HepG2 (cell line): ENCODE measurements at regions not wholly inside any gene's neighbourhood (a gene's known extent, or its start where the extent isn't known, plus 50 kb on each side); places are given as distances from the start of the nearest gene placed in this dataset.

Experiments used
- ATAC-seq: fragments of 200-7000 bp; cut with Tn5 transposase; 3 replicates; pipeline ENCODE4 v1.9.1; 2020; ENCODE audit warnings: mild to moderate bottlenecking, moderate library complexity
- BruUV-seq: library from RNA; stranded (reverse); fragments of 400-500 nt; replicated peaks from 2 replicates; lab custom pipeline; 2021; lab: Mats Ljungman, UMichigan
- CTCF ChIA-PET: fragments of 300-600 bp; formaldehyde crosslinking; extraction: SDS; loops from one replicate; lab custom pipeline; 2021; ENCODE audit warnings: low total read pairs, inconsistent platforms, low intra/inter-chr PET ratio; lab: Yijun Ruan, JAX
- POLR2A ChIA-PET: fragments of 350-600 bp; sonication (Branson Sonifier 250); formaldehyde crosslinking; loops from one replicate; lab custom pipeline; 2020; ENCODE audit warnings: antibody characterized with exemption, inconsistent platforms; lab: Yijun Ruan, JAX
- DNase-seq: peaks from one replicate; pipeline ENCODE4 v3.0.0-alpha.2; 2015; ENCODE audit warnings: low spot score
- FAIRE-seq: peaks from 3 replicates; lab custom pipeline; 2011; peaks lifted over from hg19 to GRCh38; lab: Jason Lieb, UNC
- H2AFZ ChIP-seq: one replicate; pipeline ENCODE4 v1.6.1; 2011; ENCODE audit warnings: low read length, inconsistent platforms
- H3K27ac ChIP-seq: fragments of 300-600 bp; 3 replicates; pipeline ENCODE4 v1.8.0; 2011; ENCODE audit warnings: mixed run types, mild to moderate bottlenecking, mixed read lengths, low read length, inconsistent platforms; ENCODE audit not compliant: insufficient read depth; ENCODE audit errors: extremely low read length
- H3K27me3 ChIP-seq, 2 experiments: fragments of 200-600 bp in 1 of 2; 2 replicates in 1 of 2; 3 replicates in 1 of 2; pipeline versions ENCODE4 v1.6.0 to v1.8.0; 2011; ENCODE audit warnings: low read length in 2 of 2, mild to moderate bottlenecking in 2 of 2, moderate library complexity in 2 of 2, inconsistent platforms in 1 of 2; ENCODE audit not compliant: insufficient read depth in 2 of 2, control insufficient read depth in 1 of 2
- H3K36me3 ChIP-seq, 2 experiments: fragments of 200-600 bp in 1 of 2; replicated peaks in 1 of 2; 2 replicates in 1 of 2; 3 replicates in 1 of 2; pipeline versions ENCODE4 v1.5.1 to v1.8.0; 2011; ENCODE audit warnings: low read length in 2 of 2, inconsistent platforms in 1 of 2; ENCODE audit not compliant: insufficient read depth in 2 of 2, control insufficient read depth in 1 of 2
- H3K4me1 ChIP-seq: 2 replicates; pipeline ENCODE4 v1.5.1; 2012; ENCODE audit warnings: low read length, inconsistent platforms; ENCODE audit not compliant: insufficient read depth
- H3K4me2 ChIP-seq: 2 replicates; pipeline ENCODE4 v1.6.0; 2011; ENCODE audit warnings: low read depth, low read length, inconsistent platforms
- H3K4me3 ChIP-seq, 3 experiments: fragments of 200-600 bp in 1 of 3; sonication (generic), shearing (Covaris generic) in 1 of 3; replicated peaks in 1 of 3; 2 replicates each; pipeline ENCODE4 v1.5.1; 2011 to 2016; ENCODE audit warnings: low read length in 3 of 3, inconsistent platforms in 2 of 3, low read depth in 2 of 3, mild to moderate bottlenecking in 2 of 3, control low read depth in 1 of 3, mixed read lengths in 1 of 3; ENCODE audit not compliant: insufficient read depth in 1 of 3
- H3K79me2 ChIP-seq: one replicate; pipeline ENCODE4 v1.6.1; 2011; ENCODE audit warnings: low read length, inconsistent platforms; ENCODE audit not compliant: insufficient read depth
- H3K9ac ChIP-seq: 2 replicates; pipeline ENCODE4 v1.6.0; 2011; ENCODE audit warnings: mild to moderate bottlenecking, low read depth, low read length, inconsistent platforms; ENCODE audit not compliant: insufficient read depth
- H3K9me3 ChIP-seq: 2 replicates; pipeline ENCODE4 v1.5.1; 2012; ENCODE audit warnings: mild to moderate bottlenecking, low read length
- H4K20me1 ChIP-seq: 2 replicates; pipeline ENCODE4 v1.6.0; 2011; ENCODE audit warnings: inconsistent platforms, mild to moderate bottlenecking, low read length, moderate library complexity; ENCODE audit not compliant: insufficient read depth
- ATAD3A ChIP-seq: sonication (generic); formaldehyde crosslinking; IDR thresholded peaks from 2 replicates; pipeline ENCODE4 v1.4.0; 2020; ENCODE audit warnings: missing genetic modification reagents
- BCL6 ChIP-seq: IDR thresholded peaks from 2 replicates; pipeline ENCODE4 v1.6.1; 2016; ENCODE audit warnings: missing genetic modification reagents, missing compliant biosample characterization
- CSRNP1 ChIP-seq: sonication (generic); formaldehyde crosslinking; IDR thresholded peaks from 2 replicates; pipeline ENCODE4 v1.8.1; 2023; ENCODE audit warnings: mild to moderate bottlenecking, missing genetic modification reagents
- EP300 ChIP-seq, 3 experiments: sonication (generic) in 1 of 3; formaldehyde crosslinking in 1 of 3; IDR thresholded peaks; 2 replicates each; pipeline versions ENCODE4 v1.5.1 to v1.6.1; 2011 to 2020; ENCODE audit warnings: low read depth in 2 of 3, low read length in 2 of 3, borderline replicate concordance in 1 of 3, improper control_type of control experiment in 1 of 3, mild to moderate bottlenecking in 1 of 3, missing genetic modification reagents in 1 of 3, moderate library complexity in 1 of 3
- JUND ChIP-seq: sonication (generic); formaldehyde crosslinking; IDR thresholded peaks from 2 replicates; pipeline ENCODE4 v1.8.0; 2022; ENCODE audit warnings: mild to moderate bottlenecking, missing genetic modification reagents
- MXI1 ChIP-seq: IDR thresholded peaks from 3 replicates; pipeline ENCODE4 v1.6.1; 2012; ENCODE audit warnings: low read depth, low read length, inconsistent platforms, borderline replicate concordance
- MYNN ChIP-seq: sonication (generic); formaldehyde crosslinking; IDR thresholded peaks from 2 replicates; pipeline ENCODE4 v1.4.0; 2020; ENCODE audit warnings: mild to moderate bottlenecking, low read depth, missing genetic modification reagents
- NPAS2 ChIP-seq: sonication (generic); formaldehyde crosslinking; IDR thresholded peaks from 2 replicates; pipeline ENCODE4 v1.8.0; 2022; ENCODE audit warnings: mild to moderate bottlenecking, missing genetic modification reagents, borderline replicate concordance
- PPARG ChIP-seq: conservative IDR thresholded peaks from 2 replicates; pipeline ENCODE4 v1.6.1; 2016; ENCODE audit warnings: missing biosample characterization, missing genetic modification reagents
- PRMT3 ChIP-seq: sonication (generic); formaldehyde crosslinking; IDR thresholded peaks from 2 replicates; pipeline ENCODE4 v1.8.1; 2022; ENCODE audit warnings: low read depth, mild to moderate bottlenecking, moderate library complexity, missing genetic modification reagents, borderline replicate concordance
- RFX1 ChIP-seq: fragments of 450-650 bp; IDR thresholded peaks from 2 replicates; pipeline ENCODE4 v1.6.1; 2017
- SATB2 ChIP-seq: sonication (generic); formaldehyde crosslinking; IDR thresholded peaks from 2 replicates; pipeline ENCODE4 v1.5.0; 2020; ENCODE audit warnings: missing genetic modification reagents
- TFDP2 ChIP-seq: sonication (generic); formaldehyde crosslinking; IDR thresholded peaks from 2 replicates; pipeline ENCODE4 v1.4.0; 2020; ENCODE audit warnings: missing genetic modification reagents
- ZNF251 ChIP-seq: sonication (generic); formaldehyde crosslinking; IDR thresholded peaks from 2 replicates; pipeline ENCODE4 v1.9.0; 2021; ENCODE audit warnings: mild to moderate bottlenecking, missing genetic modification reagents
- ZNF678 ChIP-seq: sonication (generic); formaldehyde crosslinking; IDR thresholded peaks from 2 replicates; pipeline ENCODE4 v1.4.0; 2020; ENCODE audit warnings: mild to moderate bottlenecking, missing genetic modification reagents
- ZNF841 ChIP-seq: sonication (generic); formaldehyde crosslinking; IDR thresholded peaks from 2 replicates; pipeline ENCODE4 v1.8.1; 2023; ENCODE audit warnings: missing genetic modification reagents, borderline replicate concordance
- WGBS: methylation state at CpG from one replicate; pipeline ENCODE4 v1.1.6; 2017; ENCODE audit warnings: low lambda C conversion rate; 5-methylcytosine and 5-hydroxymethylcytosine counted together
- in situ Hi-C: cut with HindIII; loops from 2 replicates; pipeline ENCODE4 v1.10.0; 2017; ENCODE audit warnings: low pct_unique_long_range_greater_than_20kb; ENCODE audit not compliant: extremely low pct_ligation_motif_present
- intact Hi-C: fragments of 100-400 bp; cut with micrococcal nuclease; formaldehyde crosslinking; loops from one replicate; pipeline ENCODE4 v1.10.0; 2022; ENCODE audit not compliant: unreplicated experiment
- TF ChIP-seq, protein P1 (sequence below): IDR thresholded peaks from 2 replicates; pipeline ENCODE4 v1.6.1; 2012; ENCODE audit warnings: inconsistent platforms

DNA sequence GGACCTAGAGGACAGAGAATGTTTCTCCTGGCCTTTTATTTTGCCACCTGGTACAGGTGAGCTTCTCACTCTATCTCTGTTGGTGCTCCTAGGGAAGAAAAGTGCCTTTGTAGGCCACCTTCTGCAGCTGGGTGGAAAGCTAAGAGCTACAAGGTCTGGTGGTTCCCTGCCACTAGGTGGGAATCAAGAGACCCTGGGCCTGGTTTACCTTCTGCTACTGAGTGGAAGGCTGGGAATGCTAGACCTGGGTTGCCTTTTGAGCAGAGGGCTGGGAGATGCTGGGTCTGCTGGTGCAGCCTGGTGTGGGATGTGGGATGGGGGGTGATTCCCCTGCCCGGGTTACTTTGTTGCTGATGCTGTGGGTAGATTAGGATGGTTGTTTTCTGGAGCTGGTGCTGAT lies 72.6 kb downstream of the EBLN2 start:
- no peak for TF ChIP-seq TFDP2 (CRISPR knock-in tag)
- no peak for TF ChIP-seq SATB2
- no peak for TF ChIP-seq NPAS2 (CRISPR knock-in tag)
- TF ChIP-seq PRMT3 (CRISPR knock-in tag) = no peak
- TF ChIP-seq BCL6 (CRISPR knock-in tag) = no peak
- TF ChIP-seq ATAD3A = no peak
- no peak for TF ChIP-seq ZNF251
- no peak for TF ChIP-seq MXI1
- no peak for TF ChIP-seq PPARG (CRISPR knock-in tag)
- TF ChIP-seq, all 625 proteins: peak for 0
- ChIA-PET CTCF (no interaction called here), POLR2A (no interaction called here)
- intact Hi-C loops (no loop called here), in situ Hi-C loops (no loop called here)
- no peaks in the 10 kb centered on the region for H3K36me3 ChIP-seq
- no peaks in the 10 kb centered on the region for H3K9me3 ChIP-seq
- no peaks in the 10 kb centered on the region for H3K79me2 ChIP-seq
- no CpG with 5 or more reads among the region's 1 CpG for WGBS
- FAIRE-seq = no peak
- no peak for DNase-seq
- no peak overlapping the region for H2AFZ ChIP-seq
- H3K9ac ChIP-seq = no peak overlapping the region
- no peak for ATAC-seq
- H3K4me3 ChIP-seq = no peak overlapping the region
- no peaks in the 10 kb centered on the region for H3K27me3 ChIP-seq
- no peaks in the 10 kb centered on the region for H3K4me1 ChIP-seq
- no peak overlapping the region for H3K4me2 ChIP-seq
- no TSS peak for BruUV-seq
- no peaks in the 10 kb centered on the region for H4K20me1 ChIP-seq
- H3K27ac ChIP-seq = no peak overlapping the region

GRCh38 chr3:73136941-73137340 lies 75.5 kb downstream of the EBLN2 start:
- no peak for DNase-seq
- Histone ChIP-seq H3K27me3 (no peaks in the 10 kb centered on the region), H3K9me3 (no peaks in the 10 kb centered on the region), H3K36me3 (no peaks in the 10 kb centered on the region), H3K79me2 (no peaks in the 10 kb centered on the region), H4K20me1 (no peaks in the 10 kb centered on the region), H3K27ac (no peak overlapping the region), H3K4me1 (no peaks in the 10 kb centered on the region), H3K9ac (no peak overlapping the region), H3K4me2 (no peak overlapping the region), H3K4me3 (no peak overlapping the region), H2AFZ (no peak overlapping the region)
- ATAC-seq = no peak
- FAIRE-seq = no peak
- WGBS = 52% methylated on average over 6 of the region's 6 CpGs
- in situ Hi-C loops = no loop called here
- ChIA-PET POLR2A (no interaction called here), CTCF (no interaction called here)
- intact Hi-C loops = no loop called here
- BruUV-seq = no TSS peak
- TF ChIP-seq MYNN (CRISPR knock-in tag) (no peak), EP300 (IDR thresholded peaks at IDR 0.05; ENCODE audit: low read depth in 2 of 2, low read length in 2 of 2) (no peak), EP300 (CRISPR knock-in tag; IDR thresholded peaks at IDR 0.05; ENCODE audit: borderline replicate concordance) (no peak), ZNF841 (CRISPR knock-in tag) (no peak), RFX1 (no peak), CSRNP1 (CRISPR knock-in tag) (no peak), JUND (CRISPR knock-in tag) (no peak), ZNF678 (CRISPR knock-in tag) (no peak)
- TF ChIP-seq, protein P1, sequence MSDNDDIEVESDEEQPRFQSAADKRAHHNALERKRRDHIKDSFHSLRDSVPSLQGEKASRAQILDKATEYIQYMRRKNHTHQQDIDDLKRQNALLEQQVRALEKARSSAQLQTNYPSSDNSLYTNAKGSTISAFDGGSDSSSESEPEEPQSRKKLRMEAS = no peak
